ENCODE measurements at regions not wholly inside any gene's neighbourhood (a gene's known extent, or its start where the extent isn't known, plus 50 kb on each side); places are given as distances from the start of the nearest gene placed in this dataset.
"Not testable (repeated sequence)": the region's sequence is repeated elsewhere in the genome, so short reads cannot be mapped to it uniquely, and the experiment has no call there.

GRCh38 chr6:81515562-81516453 is 236.7 kb downstream of the TENT5A start:
- peak; percentile 7 for DNase-seq (ENCODE audit: low read depth)
- H3K4me3 ChIP-seq (ENCODE audit: low read depth, low read length) = no peak overlapping the region
- no peak for TF ChIP-seq MAX (IDR thresholded peaks at IDR 0.05; ENCODE audit: low read depth, low read length)
- TF ChIP-seq CTCF (IDR thresholded peaks at IDR 0.05; ENCODE audit: low read depth, low read length) = no peak
- TF ChIP-seq MYC (IDR thresholded peaks at IDR 0.05; ENCODE audit: low read depth, low read length) = no peak
- TF ChIP-seq POLR2A (IDR thresholded peaks at IDR 0.05; ENCODE audit: extremely low read depth, insufficient read length) = no peak

- not testable (repeated sequence) for DNase-seq (ENCODE audit: low read depth); H3K4me3 ChIP-seq (ENCODE audit: low read depth, low read length)
Observed at GRCh38 chr6:81514195-81514594, 238.3 kb downstream of the TENT5A start.

GRCh38 chr6:81511423-81511822 is 241.1 kb downstream of the TENT5A start:
- no peak overlapping the region for H3K4me3 ChIP-seq (ENCODE audit: low read depth, low read length)
- TF ChIP-seq MYC (IDR thresholded peaks at IDR 0.05; ENCODE audit: low read depth, low read length) = no peak
- no peak for TF ChIP-seq CTCF (IDR thresholded peaks at IDR 0.05; ENCODE audit: low read depth, low read length)
- TF ChIP-seq MAX (IDR thresholded peaks at IDR 0.05; ENCODE audit: low read depth, low read length) = no peak
- TF ChIP-seq POLR2A (IDR thresholded peaks at IDR 0.05; ENCODE audit: extremely low read depth, insufficient read length) = no peak
- DNase-seq (ENCODE audit: low read depth) = no peak

- no peak for TF ChIP-seq CTCF (IDR thresholded peaks at IDR 0.05; ENCODE audit: low read depth, low read length)
- TF ChIP-seq MYC (IDR thresholded peaks at IDR 0.05; ENCODE audit: low read depth, low read length) = no peak
- TF ChIP-seq MAX (IDR thresholded peaks at IDR 0.05; ENCODE audit: low read depth, low read length) = no peak
- no peak for TF ChIP-seq POLR2A (IDR thresholded peaks at IDR 0.05; ENCODE audit: extremely low read depth, insufficient read length)
- no peak for DNase-seq (ENCODE audit: low read depth)
- no peak overlapping the region for H3K4me3 ChIP-seq (ENCODE audit: low read depth, low read length)
Observed at GRCh38 chr6:81495999-81496398, 256.5 kb downstream of the TENT5A start.

GRCh38 chr6:81491454-81492101 is 260.9 kb downstream of the TENT5A start:
- no peak for DNase-seq (ENCODE audit: low read depth)
- no peak overlapping the region for H3K4me3 ChIP-seq (ENCODE audit: low read depth, low read length)
- TF ChIP-seq MAX (IDR thresholded peaks at IDR 0.05; ENCODE audit: low read depth, low read length) = no peak
- no peak for TF ChIP-seq CTCF (IDR thresholded peaks at IDR 0.05; ENCODE audit: low read depth, low read length)
- TF ChIP-seq POLR2A (IDR thresholded peaks at IDR 0.05; ENCODE audit: extremely low read depth, insufficient read length) = no peak
- TF ChIP-seq MYC (IDR thresholded peaks at IDR 0.05; ENCODE audit: low read depth, low read length) = no peak

GRCh38 chr6:81487489-81487888 is 265.0 kb downstream of the TENT5A start:
- TF ChIP-seq MAX (IDR thresholded peaks at IDR 0.05; ENCODE audit: low read depth, low read length) = no peak
- TF ChIP-seq POLR2A (IDR thresholded peaks at IDR 0.05; ENCODE audit: extremely low read depth, insufficient read length) = no peak
- no peak for TF ChIP-seq MYC (IDR thresholded peaks at IDR 0.05; ENCODE audit: low read depth, low read length)
- TF ChIP-seq CTCF (IDR thresholded peaks at IDR 0.05; ENCODE audit: low read depth, low read length) = no peak
- H3K4me3 ChIP-seq (ENCODE audit: low read depth, low read length) = no peak overlapping the region
- no peak for DNase-seq (ENCODE audit: low read depth)

Data from NB4 (cell line).